Retinal pigment epithelial cell (primary cell): ENCODE measurements at regions not wholly inside any gene's neighbourhood (a gene's known extent, or its start where the extent isn't known, plus 50 kb on each side); places are given as distances from the start of the nearest gene placed in this dataset.

Experiments used
- DNase-seq: peaks from one replicate; pipeline ENCODE4 v3.0.0-alpha.2; 2010; ENCODE audit warnings: low read depth
- H3K4me3 ChIP-seq: 2 replicates; pipeline ENCODE4 v1.5.1; 2011; ENCODE audit warnings: mild to moderate bottlenecking, low read length, control low read depth, moderate library complexity
- CTCF ChIP-seq: conservative IDR thresholded peaks from 2 replicates; pipeline ENCODE4 v1.5.1; 2011; ENCODE audit warnings: low read depth, low read length, control low read depth, inconsistent platforms

- TF ChIP-seq CTCF: no peak
- DNase-seq: no peak
- H3K4me3 ChIP-seq: no peak overlapping the region
Observed at GRCh38 chr4:110735686-110736085, 112.8 kb upstream of the PITX2 start.

- no peak for DNase-seq
- no peak overlapping the region for H3K4me3 ChIP-seq
- TF ChIP-seq CTCF: no peak
Observed at GRCh38 chr4:110737931-110738330, 115.1 kb upstream of the PITX2 start.

GRCh38 chr4:110742143-110742542 is 119.3 kb upstream of the PITX2 start:
- no peak for DNase-seq
- TF ChIP-seq CTCF: no peak
- no peak overlapping the region for H3K4me3 ChIP-seq

GRCh38 chr4:110748071-110748470 is 125.2 kb upstream of the PITX2 start:
- no peak for DNase-seq
- TF ChIP-seq CTCF: no peak
- no peak overlapping the region for H3K4me3 ChIP-seq

GRCh38 chr4:110751183-110751582 is 128.3 kb upstream of the PITX2 start:
- H3K4me3 ChIP-seq: no peak overlapping the region
- no peak for TF ChIP-seq CTCF
- DNase-seq: no peak

- DNase-seq: no peak
- H3K4me3 ChIP-seq: no peak overlapping the region
- TF ChIP-seq CTCF: no peak
Observed at GRCh38 chr4:110751986-110752385, 129.1 kb upstream of the PITX2 start.

- TF ChIP-seq CTCF: no peak
Observed at GRCh38 chr4:110753466-110753865, 130.6 kb upstream of the PITX2 start.

More at GRCh38 chr4:110753466-110753865, 130.6 kb upstream of the PITX2 start:
- H3K4me3 ChIP-seq: no peak overlapping the region
- no peak for DNase-seq
